Muscle of leg (tissue), 3 donors: ENCODE measurements at regions not wholly inside any gene's neighbourhood (a gene's known extent, or its start where the extent isn't known, plus 50 kb on each side); places are given as distances from the start of the nearest gene placed in this dataset.

Experiments
- DNase-seq: peaks from one replicate; pipeline ENCODE4 v3.0.0; 2013
- H3K27ac ChIP-seq: one replicate; pipeline ENCODE4 v1.5.1; 2013; ENCODE audit warnings: mild to moderate bottlenecking, low read length, control low read depth
- H3K27me3 ChIP-seq: one replicate; pipeline ENCODE4 v1.6.1; 2013; ENCODE audit warnings: low read length; ENCODE audit not compliant: control insufficient read depth, insufficient read depth
- H3K36me3 ChIP-seq: one replicate; pipeline ENCODE4 v1.6.1; 2013; ENCODE audit warnings: low read length; ENCODE audit not compliant: control insufficient read depth, insufficient read depth
- H3K4me1 ChIP-seq: one replicate; pipeline ENCODE4 v1.6.1; 2013; ENCODE audit warnings: low read length; ENCODE audit not compliant: control insufficient read depth, insufficient read depth
- H3K4me3 ChIP-seq: one replicate; pipeline ENCODE4 v1.5.1; 2013; ENCODE audit warnings: low read length, control low read depth
- H3K9me3 ChIP-seq: replicated peaks from 2 replicates; pipeline ENCODE4 v1.6.1; 2013; ENCODE audit warnings: low read depth, low read length; ENCODE audit not compliant: control insufficient read depth
- WGBS: methylation state at CpG from one replicate; pipeline ENCODE4 v1.1.5; 2013; ENCODE audit warnings: missing lambda C conversion rate; ENCODE audit not compliant: insufficient coverage; 5-methylcytosine and 5-hydroxymethylcytosine counted together

DNA sequence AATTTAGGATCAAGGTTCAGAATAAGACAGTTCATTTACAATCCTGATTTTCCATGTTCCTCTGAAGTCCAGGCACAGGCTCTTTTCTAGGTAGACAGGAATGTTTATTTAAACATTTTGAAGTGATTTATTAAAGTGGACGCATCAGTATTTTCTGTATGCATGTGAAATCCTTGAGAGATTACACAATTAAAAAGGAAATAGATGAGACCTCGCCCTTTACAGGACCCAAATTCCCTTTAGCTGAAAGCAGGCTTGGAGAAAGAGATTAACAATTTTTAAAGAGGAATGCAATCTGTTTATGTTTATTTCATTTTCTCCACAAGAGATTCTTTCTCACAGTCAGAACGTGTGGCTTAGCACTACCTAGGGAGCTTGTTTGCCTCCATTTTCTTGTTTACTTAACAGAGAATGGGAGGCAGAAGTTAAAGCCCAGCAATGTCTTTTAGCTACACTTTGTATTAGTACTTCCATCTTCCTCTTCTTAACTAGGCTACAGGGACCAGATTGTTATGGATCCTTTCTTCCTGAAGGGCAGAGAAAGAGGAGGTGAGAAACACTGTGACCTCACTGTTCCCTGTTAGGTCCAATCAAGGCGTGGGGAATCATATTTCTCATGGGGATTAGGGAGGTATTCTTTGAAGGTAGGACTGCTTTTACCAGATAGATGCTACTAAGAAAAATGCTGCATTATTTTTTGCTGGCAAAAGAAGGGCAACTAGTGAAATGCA lies 416.0 kb downstream of the SH3GL2 start:
- Histone ChIP-seq H3K36me3 (no peaks in the 10 kb centered on the region), H3K27ac (no peak overlapping the region), H3K27me3 (no peaks in the 10 kb centered on the region), H3K9me3 (no peaks in the 10 kb centered on the region), H3K4me3 (no peak overlapping the region), H3K4me1 (no peaks in the 10 kb centered on the region)
- no peak for DNase-seq
- WGBS, result 18% methylated on average over 1 of the region's 4 CpGs

DNA sequence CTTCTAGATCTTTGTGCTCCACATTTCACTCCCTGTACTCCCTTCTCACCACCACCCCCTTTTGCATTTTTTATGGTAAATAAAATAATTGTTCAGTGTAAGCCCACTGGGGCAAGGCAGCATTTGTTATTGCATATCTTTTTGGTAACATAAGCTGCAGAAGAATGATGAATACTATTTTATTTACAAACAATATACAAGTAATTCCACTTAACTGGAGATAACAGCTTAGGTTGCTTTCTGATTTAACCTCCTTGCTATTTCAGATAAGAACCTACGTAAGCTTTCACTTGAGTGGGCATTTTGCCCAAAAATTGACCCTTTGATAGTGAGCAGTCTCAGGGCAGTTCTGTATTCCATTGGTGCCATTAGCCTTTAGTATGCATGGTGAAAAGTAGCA lies 417.9 kb downstream of the SH3GL2 start:
- Histone ChIP-seq H3K27ac (no peak overlapping the region), H3K4me3 (no peak overlapping the region), H3K27me3 (no peaks in the 10 kb centered on the region), H3K4me1 (no peaks in the 10 kb centered on the region), H3K36me3 (no peaks in the 10 kb centered on the region), H3K9me3 (no peaks in the 10 kb centered on the region)
- WGBS, result no CpG with 5 or more reads among the region's 1 CpG
- DNase-seq, result no peak

DNA sequence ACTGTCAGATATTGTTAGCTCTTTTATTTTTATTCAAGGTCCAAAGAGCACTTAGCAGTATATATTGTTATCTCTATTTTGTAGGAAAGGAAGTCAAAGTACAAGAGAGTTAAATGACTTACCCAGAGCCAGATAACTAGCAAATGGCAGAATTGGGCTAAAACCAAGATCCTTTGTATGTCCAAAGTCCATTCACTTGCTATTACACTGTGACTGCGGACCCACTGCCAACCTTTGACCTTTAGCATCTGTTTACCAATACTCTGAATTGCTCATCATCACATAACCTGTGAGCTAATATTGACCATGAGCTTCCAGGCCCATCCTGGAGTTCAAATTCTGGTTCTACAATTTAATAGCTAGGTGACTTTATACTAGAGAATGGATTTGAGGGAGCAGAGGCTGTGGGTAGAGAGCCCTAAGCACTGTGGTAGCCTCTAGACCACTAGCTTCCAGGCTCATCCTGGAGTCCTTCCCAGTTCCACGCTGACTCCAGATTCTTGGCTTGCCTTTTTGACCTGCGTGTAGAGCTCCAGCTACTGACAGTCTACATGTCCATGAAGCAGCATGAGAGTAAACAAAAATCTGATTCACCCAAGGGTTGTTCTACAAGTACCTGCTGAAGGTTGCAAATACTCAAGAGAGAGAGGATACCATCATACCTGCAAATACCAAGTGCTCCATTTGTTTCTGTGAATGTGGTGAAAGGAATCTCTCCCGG lies 424.0 kb downstream of the SH3GL2 start:
- Histone ChIP-seq H3K4me1 (no peaks in the 10 kb centered on the region), H3K9me3 (no peaks in the 10 kb centered on the region), H3K36me3 (no peaks in the 10 kb centered on the region), H3K4me3 (no peak overlapping the region), H3K27ac (no peak overlapping the region), H3K27me3 (no peaks in the 10 kb centered on the region)
- WGBS, result 75% methylated on average over 1 of the region's 4 CpGs
- no peak for DNase-seq

DNA sequence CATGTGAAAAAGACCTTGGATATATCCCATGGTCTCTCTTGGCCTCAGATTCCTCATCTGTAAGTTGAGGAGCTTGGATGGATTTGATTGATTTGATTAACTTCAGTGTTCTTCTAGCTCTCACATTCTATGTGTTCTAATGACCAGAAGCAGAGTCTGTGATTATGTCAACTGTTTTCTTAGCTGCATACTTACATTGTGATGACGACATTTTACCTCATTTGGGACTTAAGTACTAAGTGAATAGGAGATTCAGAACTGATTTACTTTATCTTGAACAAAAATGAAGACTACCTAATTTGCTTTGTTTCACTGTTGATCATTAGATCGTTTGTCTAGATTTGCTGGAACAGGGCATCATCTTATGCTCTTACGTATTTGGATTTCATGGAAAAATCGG lies 427.7 kb downstream of the SH3GL2 start:
- Histone ChIP-seq H3K4me1 (no peaks in the 10 kb centered on the region), H3K4me3 (no peak overlapping the region), H3K36me3 (no peaks in the 10 kb centered on the region), H3K27ac (no peak overlapping the region), H3K9me3 (no peaks in the 10 kb centered on the region), H3K27me3 (no peaks in the 10 kb centered on the region)
- no peak for DNase-seq
- no CpG with 5 or more reads among the region's 4 CpGs for whole genome bisulfite sequencing

DNA sequence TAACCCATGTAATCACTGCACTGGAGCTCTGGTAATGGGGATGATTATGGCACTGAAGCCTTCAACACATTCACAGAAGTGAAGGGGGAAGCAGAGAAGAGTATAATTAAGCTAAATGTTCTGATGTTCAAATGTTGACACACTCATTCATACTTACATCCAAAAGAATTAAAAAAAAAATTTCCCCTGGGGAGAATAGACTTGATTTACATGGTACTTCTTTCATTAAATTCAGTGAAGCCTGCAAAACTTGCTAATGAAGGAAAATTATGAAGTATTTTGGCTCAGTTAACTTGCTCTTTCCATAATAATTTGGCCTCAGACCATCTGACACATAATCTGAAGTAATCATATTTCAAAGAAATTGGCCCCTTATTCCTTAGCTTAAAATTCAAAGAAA lies 428.8 kb downstream of the SH3GL2 start:
- H3K9me3 ChIP-seq, result no peaks in the 10 kb centered on the region

DNA sequence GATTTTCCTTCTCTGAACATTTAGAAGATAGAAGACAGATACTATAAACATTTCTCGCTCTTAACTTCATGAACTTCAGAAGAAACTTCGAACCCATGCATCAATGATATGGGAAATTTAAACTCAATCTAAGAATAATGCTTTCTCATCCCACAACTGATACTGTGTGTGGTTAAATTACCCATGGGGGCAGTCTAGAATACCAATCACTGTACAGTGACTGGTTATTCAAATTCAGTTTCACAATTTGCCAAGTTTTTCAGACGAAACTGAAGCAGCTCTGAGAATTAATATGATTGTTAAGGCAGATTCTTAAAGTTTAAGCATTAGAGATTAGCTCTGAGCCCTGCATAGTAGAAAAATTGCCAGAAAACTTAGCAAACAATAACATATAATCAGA lies 431.0 kb downstream of the SH3GL2 start:
- no peak overlapping the region for H3K27ac ChIP-seq
- no peak for DNase-seq
- WGBS, result no CpG with 5 or more reads among the region's 3 CpGs
- H3K36me3 ChIP-seq, result no peaks in the 10 kb centered on the region
- no peaks in the 10 kb centered on the region for H3K4me1 ChIP-seq
- H3K4me3 ChIP-seq, result no peak overlapping the region
- no peaks in the 10 kb centered on the region for H3K9me3 ChIP-seq
- H3K27me3 ChIP-seq, result no peaks in the 10 kb centered on the region

More for the DNA sequence above, 428.8 kb downstream of the SH3GL2 start:
- no peak for DNase-seq
- Histone ChIP-seq H3K4me3 (no peak overlapping the region), H3K27me3 (no peaks in the 10 kb centered on the region), H3K4me1 (no peaks in the 10 kb centered on the region), H3K27ac (no peak overlapping the region), H3K36me3 (no peaks in the 10 kb centered on the region)

DNA sequence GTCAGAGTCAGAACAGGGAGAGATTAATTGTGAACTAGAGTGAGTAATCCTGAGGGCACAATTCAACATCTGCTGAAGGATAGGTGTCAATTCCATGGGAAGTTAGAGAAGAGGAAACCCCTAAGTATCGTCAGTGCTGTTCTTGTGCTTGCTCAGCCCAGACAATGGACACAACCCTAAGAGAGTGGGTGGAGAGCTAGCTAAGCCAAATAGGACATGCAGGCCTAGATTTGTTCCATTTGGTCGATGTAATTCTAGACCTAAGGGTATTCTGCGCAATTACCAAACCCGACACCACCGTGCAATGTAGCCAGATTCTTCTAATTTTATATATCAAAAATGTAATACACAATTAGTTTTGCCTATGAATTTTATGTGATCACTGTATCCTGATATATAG lies 431.6 kb downstream of the SH3GL2 start:
- no peaks in the 10 kb centered on the region for H3K36me3 ChIP-seq
- no CpG with 5 or more reads among the region's 5 CpGs for WGBS
- no peak overlapping the region for H3K4me3 ChIP-seq
- peak; percentile 18 for DNase-seq
- no peaks in the 10 kb centered on the region for H3K9me3 ChIP-seq
- no peaks in the 10 kb centered on the region for H3K27me3 ChIP-seq
- H3K4me1 ChIP-seq, result no peaks in the 10 kb centered on the region
- no peak overlapping the region for H3K27ac ChIP-seq

DNA sequence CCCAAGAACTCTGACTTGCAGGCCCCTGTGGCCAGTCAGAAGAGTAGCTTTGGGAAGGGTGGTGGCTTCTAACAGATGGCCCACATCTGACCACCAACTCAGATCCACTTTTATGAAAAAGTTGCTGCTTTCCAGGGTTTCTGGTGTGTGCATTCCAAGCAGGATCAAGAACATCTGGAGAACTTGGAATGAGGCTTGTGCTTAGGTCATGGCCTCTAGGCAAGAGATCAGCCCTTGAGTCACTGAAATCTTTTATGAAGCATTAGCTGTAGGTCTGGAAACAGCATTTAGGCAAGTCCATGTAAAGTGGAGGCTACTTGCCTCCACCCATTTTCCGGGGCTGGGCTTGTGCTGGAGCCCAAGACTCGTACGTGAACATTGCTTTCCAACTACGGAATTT lies 433.3 kb downstream of the SH3GL2 start:
- no peak overlapping the region for H3K4me3 ChIP-seq
- no peaks in the 10 kb centered on the region for H3K36me3 ChIP-seq
- no peaks in the 10 kb centered on the region for H3K4me1 ChIP-seq
- no peak for DNase-seq
- 86% methylated on average over 4 of the region's 4 CpGs for WGBS
- no peaks in the 10 kb centered on the region for H3K27me3 ChIP-seq
- H3K9me3 ChIP-seq, result no peaks in the 10 kb centered on the region
- H3K27ac ChIP-seq, result no peak overlapping the region

DNA sequence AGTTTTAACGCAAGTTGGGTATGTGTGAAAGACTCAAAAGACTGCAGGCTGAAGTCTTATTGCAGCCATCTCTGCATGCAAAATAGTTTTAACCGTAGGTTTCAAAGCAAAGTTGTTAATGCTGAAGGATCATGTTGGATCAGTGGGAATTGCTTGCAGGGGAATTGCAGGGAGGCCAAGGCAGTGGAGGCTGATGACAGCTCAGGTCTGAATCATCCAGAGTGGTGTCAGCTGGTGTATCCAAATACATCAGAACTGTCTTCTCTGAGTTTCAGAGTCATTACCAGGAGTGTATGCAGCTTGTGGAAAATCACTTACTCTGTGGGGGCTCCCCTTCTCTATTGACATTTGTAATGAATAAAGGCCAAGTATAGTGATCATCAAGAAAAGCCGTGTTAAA lies 435.7 kb downstream of the SH3GL2 start:
- 50% methylated on average over 2 of the region's 3 CpGs for WGBS
- H3K27ac ChIP-seq, result no peak overlapping the region
- H3K36me3 ChIP-seq, result no peaks in the 10 kb centered on the region
- DNase-seq, result no peak
- no peaks in the 10 kb centered on the region for H3K27me3 ChIP-seq
- H3K9me3 ChIP-seq, result no peaks in the 10 kb centered on the region
- no peak overlapping the region for H3K4me3 ChIP-seq
- no peaks in the 10 kb centered on the region for H3K4me1 ChIP-seq

DNA sequence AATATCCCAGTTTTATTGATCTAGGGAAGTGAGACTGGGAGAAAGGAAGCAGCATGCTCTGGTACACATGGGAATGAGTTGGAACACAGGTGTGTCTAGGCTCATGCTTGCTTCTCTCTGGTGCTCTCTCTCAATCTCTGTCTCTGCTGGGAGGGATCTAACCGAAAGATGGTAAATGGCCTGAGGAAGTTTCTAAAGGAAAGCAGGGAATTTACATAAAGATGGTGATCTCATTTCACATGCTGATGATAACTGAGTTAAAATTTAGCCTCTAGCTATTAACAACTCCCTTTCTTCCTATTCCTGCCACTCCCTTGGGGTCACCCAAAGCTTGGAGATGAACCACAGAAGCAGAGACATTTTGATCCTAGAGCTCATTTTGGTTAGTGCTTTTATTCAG lies 436.2 kb downstream of the SH3GL2 start:
- Histone ChIP-seq H3K9me3 (no peaks in the 10 kb centered on the region), H3K4me1 (no peaks in the 10 kb centered on the region), H3K27ac (no peak overlapping the region), H3K27me3 (no peaks in the 10 kb centered on the region), H3K36me3 (no peaks in the 10 kb centered on the region), H3K4me3 (no peak overlapping the region)
- WGBS, result no CpG with 5 or more reads among the region's 1 CpG
- DNase-seq, result no peak
